ENCODE measurements at regions not wholly inside any gene's neighbourhood (a gene's known extent, or its start where the extent isn't known, plus 50 kb on each side); places are given as distances from the start of the nearest gene placed in this dataset.

DNA sequence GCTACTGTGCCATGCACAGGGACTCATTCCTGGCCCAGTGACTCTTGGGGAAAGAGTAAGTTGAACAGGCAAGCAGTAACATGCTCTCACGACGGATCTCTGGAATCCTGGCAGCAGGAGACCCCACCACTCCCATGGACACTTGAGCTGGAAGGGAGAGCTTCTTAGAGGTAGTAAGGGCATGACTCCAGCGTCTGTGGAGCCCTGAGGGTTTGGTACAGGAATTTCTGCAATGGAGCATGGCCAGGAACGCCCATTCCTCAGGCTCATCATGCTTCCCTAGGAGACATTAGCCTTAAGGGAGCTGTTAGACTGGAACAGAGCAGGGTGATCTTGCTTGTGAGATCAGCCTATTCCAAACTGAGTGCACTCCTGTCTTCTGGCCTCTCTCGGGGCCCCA, 212.9 kb downstream of the MAT2B start:
- ChIA-PET CTCF (no interaction called here), POLR2A (no interaction called here)
- no peaks in the 10 kb centered on the region for H3K4me1 Mint-ChIP-seq
- ATAC-seq (no peak), DNase-seq (ENCODE audit: low spot score) (no peak)
- no peak overlapping the region for H3K4me3 Mint-ChIP-seq
- no peak for TF ChIP-seq MXD4 (CRISPR knock-in tag; IDR thresholded peaks at IDR 0.05; ENCODE audit: borderline replicate concordance)
- no peaks in the 10 kb centered on the region for H3K27me3 Mint-ChIP-seq (ENCODE audit: low read depth)
- peaks cover 4% of the 10 kb centered on the region; the same call in 1 of the 2 replicates for H3K9me3 Mint-ChIP-seq
- H3K36me3 Mint-ChIP-seq = no peaks in the 10 kb centered on the region
- H3K27ac Mint-ChIP-seq = no peak overlapping the region

GRCh38 chr5:163724305-163724704, 218.9 kb downstream of the MAT2B start:
- no peaks in the 10 kb centered on the region for H3K4me1 Mint-ChIP-seq
- no peak overlapping the region for H3K4me3 Mint-ChIP-seq
- no peaks in the 10 kb centered on the region for H3K27me3 Mint-ChIP-seq (ENCODE audit: low read depth)
- POLR2A ChIA-PET = no interaction called here
- CTCF ChIA-PET = no interaction called here
- TF ChIP-seq HMGXB4 (CRISPR knock-in tag; IDR thresholded peaks at IDR 0.05) = no peak
- TF ChIP-seq GTF2I (CRISPR knock-in tag; conservative IDR thresholded peaks at IDR 0.05) = no peak
- no peak for TF ChIP-seq ATF2 (CRISPR knock-in tag; IDR thresholded peaks at IDR 0.05; ENCODE audit: borderline replicate concordance, low read depth)
- no peak for TF ChIP-seq GABPB1 (CRISPR knock-in tag; IDR thresholded peaks at IDR 0.05)
- TF ChIP-seq ZNF317 (CRISPR knock-in tag; IDR thresholded peaks at IDR 0.05; ENCODE audit: borderline replicate concordance, low read depth) = no peak
- TF ChIP-seq TP53 (CRISPR knock-in tag; IDR thresholded peaks at IDR 0.05) = no peak
- TF ChIP-seq NFE2L1 (CRISPR knock-in tag; IDR thresholded peaks at IDR 0.05) = no peak
- TF ChIP-seq E2F5 (CRISPR knock-in tag; IDR thresholded peaks at IDR 0.05) = no peak
- TF ChIP-seq ZBTB43 (CRISPR knock-in tag; IDR thresholded peaks at IDR 0.05) = no peak
- no peak for TF ChIP-seq USF2 (CRISPR knock-in tag; IDR thresholded peaks at IDR 0.05)
- TF ChIP-seq SMAD4 (CRISPR knock-in tag; IDR thresholded peaks at IDR 0.05) = no peak
- TF ChIP-seq SP1 (CRISPR knock-in tag; conservative IDR thresholded peaks at IDR 0.05) = no peak
- TF ChIP-seq ZNF138 (CRISPR knock-in tag; conservative IDR thresholded peaks at IDR 0.05) = no peak
- no peak for TF ChIP-seq IRF1 (CRISPR knock-in tag; IDR thresholded peaks at IDR 0.05)
- ATAC-seq (no peak), DNase-seq (ENCODE audit: low spot score) (no peak)
- peaks cover 4% of the 10 kb centered on the region; the same call in 1 of the 2 replicates for H3K9me3 Mint-ChIP-seq
- H3K27ac Mint-ChIP-seq = no peak overlapping the region
- H3K36me3 Mint-ChIP-seq = no peaks in the 10 kb centered on the region

DNA sequence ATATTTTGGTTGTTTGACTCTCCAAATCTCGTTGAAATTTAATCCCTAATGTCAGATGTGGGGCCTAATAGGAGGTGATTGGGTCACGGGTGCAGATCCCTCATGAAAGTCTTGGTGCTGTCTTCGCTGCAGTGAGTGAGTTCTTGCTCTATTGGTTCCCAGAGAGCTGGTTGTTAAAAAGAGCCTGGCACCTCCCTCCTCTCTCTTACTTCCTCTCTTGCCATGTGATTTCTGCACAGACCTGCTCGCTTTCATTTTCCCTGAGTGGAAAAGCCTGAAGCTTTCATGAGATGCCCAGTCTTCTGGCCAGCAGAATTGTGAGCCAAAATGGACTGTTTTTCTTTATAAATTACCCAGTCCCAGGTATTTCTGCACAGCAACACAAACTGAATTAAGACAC, 221.6 kb downstream of the MAT2B start:
- POLR2A ChIA-PET = no interaction called here
- no peak for DNase-seq (ENCODE audit: low spot score)
- TF ChIP-seq ZNF121 (CRISPR knock-in tag; IDR thresholded peaks at IDR 0.05) (no peak), ETV6 (CRISPR knock-in tag; IDR thresholded peaks at IDR 0.05) (no peak), JUN (CRISPR knock-in tag; IDR thresholded peaks at IDR 0.05) (no peak), ATF1 (CRISPR knock-in tag; IDR thresholded peaks at IDR 0.05) (no peak), NFE2L1 (CRISPR knock-in tag; IDR thresholded peaks at IDR 0.05) (no peak), ZNF138 (CRISPR knock-in tag; conservative IDR thresholded peaks at IDR 0.05) (no peak), PRDM15 (CRISPR knock-in tag; IDR thresholded peaks at IDR 0.05) (no peak), TP53 (CRISPR knock-in tag; IDR thresholded peaks at IDR 0.05) (no peak), MAX (CRISPR knock-in tag; IDR thresholded peaks at IDR 0.05) (no peak), MYBL2 (CRISPR knock-in tag; IDR thresholded peaks at IDR 0.05) (no peak), NR2C2 (CRISPR knock-in tag; IDR thresholded peaks at IDR 0.05) (no peak), JAZF1 (CRISPR knock-in tag; IDR thresholded peaks at IDR 0.05) (no peak)

More for the DNA sequence above, 221.6 kb downstream of the MAT2B start:
- peak; percentile 48 for ATAC-seq
- Mint-ChIP-seq H3K9me3 (peaks cover 4% of the 10 kb centered on the region; the same call in 1 of the 2 replicates), H3K27ac (no peak overlapping the region), H3K4me3 (no peak overlapping the region), H3K27me3 (ENCODE audit: low read depth) (no peaks in the 10 kb centered on the region), H3K36me3 (no peaks in the 10 kb centered on the region), H3K4me1 (no peaks in the 10 kb centered on the region; the same call in 1 of the 2 replicates)
- CTCF ChIA-PET = no interaction called here
